Vagina (tissue), 2 donors: ENCODE measurements at regions not wholly inside any gene's neighbourhood (a gene's known extent, or its start where the extent isn't known, plus 50 kb on each side); places are given as distances from the start of the nearest gene placed in this dataset.

Source experiments
- CTCF ChIP-seq, 3 experiments: fragments of 450-650 bp in 2 of 3; fragments of 200-600 bp in 1 of 3; sonication (generic) in 1 of 3; IDR thresholded peaks; one replicate each; pipeline ENCODE4 v1.5.1; 2017 to 2019; ENCODE audit warnings: antibody characterized with exemption in 3 of 3, mild to moderate bottlenecking in 2 of 3, moderate library complexity in 2 of 3
- POLR2A ChIP-seq, 2 donors: fragments of 450-650 bp; IDR thresholded peaks; one replicate each; pipeline ENCODE4 v1.6.1; 2017; ENCODE audit warnings: antibody characterized with exemption in 2 of 2, mild to moderate bottlenecking in 2 of 2, moderate library complexity in 2 of 2
- POLR2AphosphoS5 ChIP-seq, 2 donors: sonication (generic); formaldehyde crosslinking; IDR thresholded peaks; one replicate each; pipeline ENCODE4 v1.9.0; 2017; ENCODE audit warnings: antibody characterized with exemption in 2 of 2, mild to moderate bottlenecking in 2 of 2, low read depth in 1 of 2; ENCODE audit not compliant: insufficient read depth in 1 of 2

DNA sequence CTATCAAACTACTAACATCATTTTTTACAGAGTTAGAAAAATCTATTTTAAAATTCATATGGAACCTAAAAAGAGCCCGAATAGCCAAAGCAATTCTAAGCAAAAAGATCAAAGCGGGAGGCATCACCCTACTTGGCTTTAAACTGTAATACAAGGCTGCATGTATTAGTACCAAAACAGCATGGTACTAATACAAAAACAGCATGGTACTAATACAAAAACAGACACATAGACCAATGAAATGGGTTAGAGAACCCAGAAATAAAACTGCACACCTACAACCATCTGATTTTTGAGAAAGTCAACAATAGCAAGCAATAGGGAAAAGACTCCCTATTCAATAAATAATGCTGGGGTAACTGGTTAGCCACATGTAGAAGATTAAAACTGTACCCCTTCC lies 640.7 kb downstream of the IRS1 start:
- TF ChIP-seq POLR2A (IDR thresholded peaks at IDR 0.05): no peak
- TF ChIP-seq CTCF (IDR thresholded peaks at IDR 0.05): no peak
- TF ChIP-seq POLR2AphosphoS5 (IDR thresholded peaks at IDR 0.05; ENCODE audit: insufficient read depth in 1 of 2, low read depth in 1 of 2): no peak
